ENCODE measurements at regions not wholly inside any gene's neighbourhood (a gene's known extent, or its start where the extent isn't known, plus 50 kb on each side); places are given as distances from the start of the nearest gene placed in this dataset.
A peak's percentile ranks its signal among the peaks of the same experiment; 100 is the strongest.

DNA sequence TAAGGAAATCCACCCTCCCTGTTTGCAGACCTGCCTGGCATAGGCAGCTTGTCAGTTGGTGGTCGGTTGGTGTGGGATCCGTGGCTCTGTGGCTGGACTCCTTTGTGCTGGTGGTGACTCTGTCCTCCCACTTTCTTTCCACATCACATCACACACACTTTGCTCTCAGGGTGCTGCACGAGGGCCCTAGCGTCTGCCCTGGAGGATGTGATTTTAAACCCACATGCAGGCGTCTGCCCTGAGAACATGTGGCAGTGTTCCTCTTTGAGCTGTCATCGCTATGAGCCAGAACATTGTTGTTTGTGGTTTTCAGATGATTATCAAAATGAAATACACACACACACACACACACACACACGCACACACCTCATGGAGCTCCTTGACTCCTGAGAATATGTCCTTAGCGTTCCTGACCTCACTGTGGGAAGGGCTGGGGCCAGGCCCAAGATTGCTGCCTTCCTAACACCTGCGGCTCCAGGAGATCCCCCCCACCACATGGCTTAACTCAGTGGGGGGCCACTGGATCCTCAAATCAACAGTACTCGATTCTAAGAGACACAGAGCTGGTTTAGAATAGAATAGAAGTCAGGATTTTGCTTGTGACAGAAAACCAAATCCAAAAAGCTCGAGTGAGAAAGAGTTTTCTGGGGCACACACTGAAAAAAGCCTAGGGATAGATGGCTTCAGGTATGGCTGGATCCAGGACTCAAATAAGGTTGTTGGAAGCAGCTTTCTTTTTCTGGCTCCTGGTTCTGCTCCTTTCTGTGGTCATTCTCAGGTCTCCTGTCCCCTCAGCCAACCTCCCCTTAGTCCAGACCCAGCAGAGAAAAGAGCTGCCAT, 54.8 kb downstream of the RTP5 start:
- DNase-seq = no peak

- DNase-seq = no peak
These were observed 55.4 kb downstream of the RTP5 start for GRCh38 chr2:241924909-241925250.

DNA sequence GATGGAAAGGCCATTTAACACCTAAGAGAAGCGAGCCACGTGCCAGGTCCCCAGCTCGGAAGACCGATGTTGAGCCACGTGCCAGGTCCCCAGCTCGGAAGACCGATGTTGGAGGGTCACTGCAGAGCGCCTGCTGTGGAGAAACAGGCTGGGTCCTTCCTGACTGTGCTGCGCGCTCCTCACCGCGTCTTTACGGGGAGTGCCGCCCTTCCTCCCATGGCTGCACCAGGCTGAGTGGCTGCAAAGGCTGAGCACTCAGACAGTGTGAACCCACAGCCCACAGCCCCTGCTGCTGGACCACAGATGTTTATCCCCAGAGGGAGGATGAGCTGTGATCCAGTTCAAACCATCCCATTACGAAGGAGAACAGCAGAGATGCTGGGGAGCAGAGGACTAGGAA, 55.7 kb downstream of the RTP5 start:
- DNase-seq = no peak

- DNase-seq = no peak
These were observed 56.4 kb downstream of the RTP5 start for GRCh38 chr2:241925821-241926441.

DNA sequence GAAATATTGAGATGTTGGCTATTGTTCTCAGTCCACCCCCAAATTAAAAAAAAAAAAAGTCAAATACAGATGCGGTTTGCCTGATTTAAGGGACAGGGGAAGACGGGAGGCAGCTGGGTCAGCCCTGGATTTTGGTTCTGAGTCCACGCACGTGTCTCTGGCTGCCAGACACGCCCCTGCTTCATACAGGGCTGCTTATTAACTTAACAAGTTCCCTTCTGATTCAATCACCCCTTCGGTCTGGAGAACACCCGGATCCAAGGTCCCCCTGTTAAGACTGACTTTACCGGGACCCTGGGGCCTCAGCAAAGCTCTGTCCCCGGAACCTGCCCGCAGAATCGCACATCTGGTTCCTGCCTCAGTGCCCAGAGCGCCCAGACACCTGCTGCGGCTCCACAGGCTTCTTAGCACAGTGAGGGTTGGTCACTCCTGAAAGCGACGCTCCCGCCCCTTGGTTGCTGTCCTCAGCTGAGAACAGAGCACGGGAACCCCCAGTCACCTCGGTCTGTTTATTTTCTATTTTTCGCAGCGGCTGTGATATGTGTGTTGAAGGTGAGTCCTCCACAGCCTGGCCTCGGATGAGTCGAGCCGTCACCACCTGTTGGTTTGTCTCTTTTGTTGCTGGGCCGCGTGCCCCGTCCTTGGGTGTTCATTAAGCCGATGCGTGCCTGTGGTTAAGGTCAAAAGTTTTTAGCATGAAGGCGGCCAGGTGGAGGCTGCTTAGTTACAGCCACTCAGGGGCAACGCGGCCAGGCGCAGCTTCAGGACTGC, 57.2 kb downstream of the RTP5 start:
- DNase-seq = no peak

GRCh38 chr2:241929551-241930490, 60.3 kb downstream of the RTP5 start:
- DNase-seq = no peak

DNA sequence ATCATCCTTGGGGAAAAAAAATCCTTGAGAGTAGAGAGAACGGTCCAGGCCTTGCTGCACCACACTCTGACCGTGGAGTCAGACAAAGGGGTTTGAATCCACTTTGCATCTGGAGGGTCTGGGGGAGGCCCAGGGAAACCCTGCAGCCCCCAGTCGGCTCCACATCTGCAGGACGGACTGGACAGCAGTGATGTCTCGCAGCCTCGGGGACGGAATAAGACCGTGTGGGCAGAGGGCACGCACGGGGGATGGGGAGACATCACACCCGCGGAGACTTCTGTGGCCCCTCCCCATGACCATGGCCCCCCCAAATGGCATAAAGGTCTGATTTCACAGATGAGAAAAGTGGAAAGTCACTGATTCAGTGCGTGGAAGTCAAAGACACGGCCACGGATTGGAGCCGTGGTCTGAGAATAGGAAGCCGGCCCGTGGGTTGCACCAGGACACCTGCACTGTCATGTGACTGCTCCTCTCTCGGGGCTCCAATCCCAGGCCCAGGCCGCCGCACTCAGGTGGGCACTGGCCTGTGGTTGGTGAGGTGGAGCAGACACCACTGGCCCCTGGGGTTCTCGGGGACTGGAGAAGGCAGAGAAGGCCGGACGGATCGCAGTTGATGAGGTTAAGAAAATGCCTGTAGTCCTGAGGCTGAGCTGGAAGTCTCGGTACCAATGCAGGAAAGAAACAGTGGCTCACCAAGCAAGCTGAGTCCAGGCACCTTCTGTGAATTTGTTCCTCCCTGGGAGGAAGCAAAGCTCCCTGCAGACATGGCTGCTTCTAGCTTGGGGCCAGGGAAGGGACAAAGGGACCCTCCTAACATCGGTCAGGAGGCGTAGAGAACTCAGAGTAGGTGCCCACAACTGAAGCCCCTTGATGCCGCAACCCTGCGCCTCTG, 61.8 kb downstream of the RTP5 start:
- no peak for DNase-seq

DNA sequence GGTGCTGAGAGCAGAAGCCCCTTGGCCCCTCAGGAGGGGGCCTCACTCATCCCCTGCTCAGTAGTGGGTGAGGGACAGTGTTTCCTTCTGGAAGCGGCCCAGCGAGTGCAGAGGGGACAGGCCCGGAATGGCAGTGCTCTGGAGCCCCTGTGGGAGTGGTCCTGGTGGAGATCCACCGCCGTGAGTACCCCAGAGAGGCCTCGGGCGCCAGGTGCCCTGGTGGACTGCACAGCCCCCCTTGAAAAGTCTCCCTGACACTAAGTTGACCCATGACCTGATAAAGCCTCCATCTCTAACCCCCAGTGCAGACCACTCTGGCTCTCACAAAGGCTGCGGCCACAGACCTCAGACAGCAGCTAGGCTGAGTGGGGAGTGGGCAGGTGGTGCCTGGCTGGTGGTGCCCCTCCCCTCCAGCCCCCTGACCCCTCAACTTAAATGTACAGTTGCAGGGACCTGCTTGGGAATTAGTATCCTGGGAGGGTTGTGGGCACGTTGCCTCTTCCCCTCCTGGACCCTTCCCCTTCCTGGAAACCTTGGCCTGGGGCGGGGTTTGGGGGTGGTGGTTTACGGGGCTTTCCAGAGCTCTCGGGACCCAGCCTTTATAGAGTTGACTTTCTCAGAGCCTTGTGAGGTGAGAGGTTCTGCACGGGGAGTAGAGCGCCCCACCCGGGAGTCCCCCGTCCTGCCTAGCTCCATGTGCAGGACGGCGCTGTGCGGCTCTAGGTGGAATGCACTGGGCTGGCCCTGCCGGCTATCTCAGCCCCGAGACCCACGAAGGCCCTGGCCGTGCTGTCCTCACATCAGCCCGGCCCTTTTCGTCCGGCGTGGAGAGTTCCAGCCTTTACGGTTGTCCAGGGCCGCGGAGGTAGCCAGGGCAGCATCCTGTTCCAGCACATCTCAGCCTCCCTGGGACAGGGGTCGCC, 62.7 kb downstream of the RTP5 start:
- DNase-seq = no peak

- DNase-seq = peak in 1 of 14 donors; percentile 42
These were observed 63.3 kb downstream of the RTP5 start for GRCh38 chr2:241932899-241933178.

- DNase-seq = peak in 5 of 14 donors; percentile 15 to 30 (median 26)
These were observed 63.8 kb downstream of the RTP5 start for GRCh38 chr2:241933179-241933911.

DNA sequence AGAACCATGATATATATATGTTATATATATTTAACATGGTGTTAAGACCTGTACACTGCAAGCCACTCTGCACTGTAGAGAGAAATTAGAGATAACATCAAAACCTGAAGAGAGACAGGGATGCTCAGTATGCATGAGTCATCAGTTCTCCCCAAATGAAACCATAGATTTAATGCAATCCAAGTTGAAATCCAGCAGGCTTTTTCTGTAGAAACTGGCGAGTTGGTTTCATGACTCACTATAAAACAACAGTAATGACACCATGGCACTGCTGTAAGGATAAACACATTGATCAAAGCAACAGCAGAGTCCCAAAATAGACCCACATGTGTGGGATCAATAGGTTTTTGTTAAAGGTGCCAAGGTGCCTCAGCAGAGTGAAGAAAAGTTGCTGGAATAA, 65.8 kb downstream of the RTP5 start:
- DNase-seq = no peak

- DNase-seq = no peak
These were observed 66.2 kb downstream of the RTP5 start for GRCh38 chr2:241935774-241936173.

- DNase-seq = no peak
These were observed 67.1 kb downstream of the RTP5 start for GRCh38 chr2:241936457-241937133.

- DNase-seq = no peak
These were observed 67.8 kb downstream of the RTP5 start for GRCh38 chr2:241937297-241937696.

GRCh38 chr2:241939541-241939940, 70.0 kb downstream of the RTP5 start:
- DNase-seq = no peak

GRCh38 chr2:241940329-241940728, 70.8 kb downstream of the RTP5 start:
- DNase-seq = no peak

DNA sequence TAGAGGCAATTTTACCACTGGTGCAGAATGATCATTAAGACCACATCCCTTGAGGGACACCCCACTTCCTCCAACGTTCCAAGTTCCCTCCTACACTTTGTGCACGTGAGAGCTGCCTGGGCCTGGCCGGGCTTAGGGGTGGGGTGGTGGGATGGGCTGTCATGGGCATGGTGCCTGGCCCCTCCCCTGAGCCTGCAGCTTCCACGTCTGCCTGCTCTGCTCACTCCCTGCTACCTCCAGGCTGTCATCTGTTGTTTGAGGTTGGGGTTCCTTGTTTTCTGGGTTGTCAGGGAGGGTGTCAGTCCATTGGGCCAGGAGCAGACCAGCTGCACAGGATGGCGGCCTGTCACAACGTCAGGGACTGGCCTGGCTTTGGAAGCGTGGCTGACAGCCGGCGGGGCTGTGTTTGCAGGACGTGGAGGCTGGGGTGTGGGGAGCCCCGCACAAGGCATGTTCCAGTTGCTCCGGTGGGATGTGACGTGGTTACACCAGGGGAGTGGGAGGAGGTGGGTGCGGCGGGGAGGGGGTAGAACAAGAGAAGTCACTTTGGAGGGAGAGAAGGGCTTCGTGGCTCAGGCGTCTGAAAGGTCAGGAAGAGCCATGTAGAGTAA, 72.3 kb downstream of the RTP5 start:
- no peak for DNase-seq

GRCh38 chr2:241942416-241943208, 73.1 kb downstream of the RTP5 start:
- no peak for DNase-seq

Measured in C1 segment of cervical spinal cord (tissue), 14 donors.